HCT116 (cell line): ENCODE measurements at regions not wholly inside any gene's neighbourhood (a gene's known extent, or its start where the extent isn't known, plus 50 kb on each side); places are given as distances from the start of the nearest gene placed in this dataset.

Experiments used
- ATAC-seq: fragments of 200-7000 bp; cut with Tn5 transposase; 2 replicates; pipeline ENCODE4 v1.9.1; 2020; ENCODE audit warnings: mild to moderate bottlenecking, moderate library complexity
- BruUV-seq: library from RNA; stranded (reverse); fragments of 400-500 nt; replicated peaks from 2 replicates; lab custom pipeline; 2021; lab: Mats Ljungman, UMichigan
- CTCF ChIA-PET: fragments of 300-600 bp; sonication (Branson Sonifier 250); formaldehyde crosslinking; loops from one replicate; lab custom pipeline; 2021; ENCODE audit warnings: antibody characterized with exemption; lab: Charles Lee
- POLR2A ChIA-PET: fragments of 300-600, 350-600 bp; sonication (Branson Sonifier 250); formaldehyde crosslinking; loops from one replicate; lab custom pipeline; 2021; ENCODE audit warnings: antibody characterized with exemption; lab: Charles Lee
- RAD21 ChIA-PET, 2 experiments: fragments of 300-600 bp; sonication (Branson Sonifier 250); formaldehyde crosslinking; loops; one replicate each; lab custom pipeline; 2023; ENCODE audit warnings: low total read pairs in 2 of 2; ENCODE audit not compliant: uncharacterized antibody in 2 of 2, unreplicated experiment in 2 of 2, low non-redundant PET in 1 of 2; lab: Charles Lee
- DNase-seq: peaks from one replicate; pipeline ENCODE4 v3.0.0-alpha.2; 2010; ENCODE audit warnings: low read depth, low spot score
- H2AFZ ChIP-seq: fragments of 200-600 bp; shearing (Covaris generic), sonication (generic); 2 replicates; pipeline ENCODE4 v1.6.1; 2017; ENCODE audit warnings: low read depth, mixed run types, mixed read lengths, antibody characterized with exemption, low read length; ENCODE audit not compliant: poor library complexity, severe bottlenecking
- H3K27ac ChIP-seq: 2 replicates; pipeline ENCODE4 v1.5.1; 2012; ENCODE audit warnings: low read depth, low read length
- H3K27me3 ChIP-seq: fragments of 200-600 bp; sonication (generic); 2 replicates; pipeline ENCODE4 v1.6.1; 2016; ENCODE audit warnings: mixed run types, low read length, mixed read lengths; ENCODE audit not compliant: insufficient read depth
- H3K36me3 ChIP-seq, 2 experiments: fragments of 200-500 bp in 1 of 2; fragments of 200-600 bp in 1 of 2; sonication (Bioruptor generic) in 1 of 2; sonication (generic) in 1 of 2; 2 replicates each; pipeline versions ENCODE4 v1.5.1 to v1.6.1; 2014 to 2016; ENCODE audit warnings: low read length in 2 of 2, inconsistent platforms in 1 of 2, mixed read lengths in 1 of 2, mixed run types in 1 of 2; ENCODE audit not compliant: insufficient read depth in 2 of 2, control insufficient read depth in 1 of 2
- H3K4me1 ChIP-seq, 2 experiments: fragments of 200-600 bp in 1 of 2; sonication (generic) in 1 of 2; 2 replicates each; pipeline versions ENCODE4 v1.5.1 to v1.6.1; 2012 to 2017; ENCODE audit warnings: low read length in 2 of 2, inconsistent platforms in 1 of 2, mild to moderate bottlenecking in 1 of 2, mixed read lengths in 1 of 2, mixed run types in 1 of 2, moderate library complexity in 1 of 2; ENCODE audit not compliant: insufficient read depth in 2 of 2, control insufficient read depth in 1 of 2
- H3K4me2 ChIP-seq: fragments of 200-600 bp; sonication (generic); 2 replicates; pipeline ENCODE4 v1.6.1; 2017; ENCODE audit warnings: mixed run types, low read length, mixed read lengths
- H3K4me3 ChIP-seq, 2 experiments: fragments of 200-600 bp in 1 of 2; sonication (generic) in 1 of 2; replicated peaks in 1 of 2; 2 replicates each; pipeline ENCODE4 v1.5.1; 2011 to 2016; ENCODE audit warnings: low read length in 2 of 2, control low read depth in 1 of 2, low read depth in 1 of 2, mild to moderate bottlenecking in 1 of 2, mixed read lengths in 1 of 2, mixed run types in 1 of 2
- H3K79me2 ChIP-seq: fragments of 200-600 bp; sonication (generic); 2 replicates; pipeline ENCODE4 v1.6.1; 2017; ENCODE audit warnings: mild to moderate bottlenecking, mixed run types, low read length, moderate library complexity, mixed read lengths; ENCODE audit not compliant: insufficient read depth
- H3K9ac ChIP-seq: fragments of 200-600 bp; sonication (generic); 2 replicates; pipeline ENCODE4 v1.6.1; 2016; ENCODE audit warnings: low read length, mixed read lengths
- H3K9me2 ChIP-seq: fragments of 200-600 bp; sonication (generic), shearing (Covaris generic); 2 replicates; pipeline ENCODE4 v1.6.1; 2017; ENCODE audit warnings: mixed run types, mild to moderate bottlenecking, moderate library complexity; ENCODE audit not compliant: insufficient read depth
- H3K9me3 ChIP-seq, 2 experiments: fragments of 200-500 bp in 1 of 2; fragments of 200-600 bp in 1 of 2; sonication (Bioruptor generic) in 1 of 2; sonication (generic) in 1 of 2; 2 replicates each; pipeline ENCODE4 v1.6.1; 2014 to 2017; ENCODE audit warnings: low read length in 2 of 2, mixed read lengths in 2 of 2, inconsistent platforms in 1 of 2, low read depth in 1 of 2, mild to moderate bottlenecking in 1 of 2, mixed run types in 1 of 2, moderate library complexity in 1 of 2; ENCODE audit not compliant: control insufficient read depth in 1 of 2, insufficient read depth in 1 of 2
- H4K20me1 ChIP-seq: fragments of 200-600 bp; sonication (generic), shearing (Covaris generic); 2 replicates; pipeline ENCODE4 v1.6.1; 2017; ENCODE audit warnings: mixed run types, mild to moderate bottlenecking, moderate library complexity; ENCODE audit not compliant: insufficient read depth
- EZH2 ChIP-seq: fragments of 200-600 bp; sonication (generic); IDR thresholded peaks from 2 replicates; pipeline ENCODE4 v1.6.1; 2017; ENCODE audit warnings: antibody characterized with exemption, mixed run types
- POLR2AphosphoS5 ChIP-seq: IDR thresholded peaks from 2 replicates; pipeline ENCODE4 v1.6.1; 2011; ENCODE audit warnings: mild to moderate bottlenecking, low read depth, low read length, moderate library complexity
- RAD21 ChIP-seq: IDR thresholded peaks from 2 replicates; pipeline ENCODE4 v1.6.1; 2012; ENCODE audit warnings: low read depth, mild to moderate bottlenecking
- SRF ChIP-seq: IDR thresholded peaks from 2 replicates; pipeline ENCODE4 v1.6.1; 2012; ENCODE audit warnings: low read depth
- TCF7L2 ChIP-seq: IDR thresholded peaks from 2 replicates; pipeline ENCODE4 v1.7.0; 2011; ENCODE audit warnings: borderline replicate concordance, inconsistent platforms; ENCODE audit not compliant: insufficient read depth, insufficient read length; ENCODE audit errors: extremely low read depth
- YY1 ChIP-seq: IDR thresholded peaks from 2 replicates; pipeline ENCODE4 v1.6.1; 2011; ENCODE audit warnings: low read length, low read depth, moderate library complexity, mild to moderate bottlenecking; ENCODE audit not compliant: insufficient replicate concordance; ENCODE audit errors: extremely low read depth
- intact Hi-C: fragments of 100-400 bp; cut with micrococcal nuclease; formaldehyde crosslinking; loops from 2 replicates; pipeline ENCODE4 v1.10.0; 2022
- TF ChIP-seq, protein P1 (sequence below): IDR thresholded peaks from 2 replicates; pipeline ENCODE4 v1.6.1; 2011; ENCODE audit warnings: mild to moderate bottlenecking, low read length, moderate library complexity; ENCODE audit not compliant: insufficient replicate concordance; ENCODE audit errors: extremely low read depth
- TF ChIP-seq, protein P2 (sequence below), 3 experiments: fragments of 200-600 bp in 1 of 3; sonication (generic) in 1 of 3; IDR thresholded peaks in 2 of 3; conservative IDR thresholded peaks in 1 of 3; 2 replicates each; pipeline ENCODE4 v1.5.1; 2012 to 2017; ENCODE audit warnings: low read depth in 2 of 3, low read length in 2 of 3, antibody characterized with exemption in 1 of 3, borderline replicate concordance in 1 of 3, control low read depth in 1 of 3, mild to moderate bottlenecking in 1 of 3, mixed read lengths in 1 of 3, mixed run types in 1 of 3, moderate library complexity in 1 of 3; ENCODE audit not compliant: insufficient read depth in 1 of 3
- TF ChIP-seq, protein P3 (sequence below): IDR thresholded peaks from 2 replicates; pipeline ENCODE4 v1.6.1; 2012

DNA sequence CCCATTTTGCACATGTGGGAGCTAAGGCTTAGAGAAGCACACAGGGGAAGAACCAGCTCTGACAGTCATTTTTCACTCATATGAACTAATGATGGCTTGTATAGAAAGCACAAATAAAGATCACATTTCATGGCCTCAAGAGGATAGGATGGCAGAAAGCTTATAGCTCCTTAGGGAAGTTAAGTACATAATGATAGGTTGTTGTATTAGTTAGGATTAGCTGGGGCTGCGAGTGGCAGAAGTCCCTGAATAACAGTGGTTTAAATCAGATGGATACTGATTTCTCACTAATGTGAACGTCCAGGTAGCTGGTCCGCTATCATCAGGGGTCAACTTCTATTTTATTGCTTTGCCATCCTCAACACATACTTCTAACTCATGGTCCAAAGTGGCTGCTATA, 284.0 kb downstream of the RPS6KC1 start:
- TF ChIP-seq, protein P1, sequence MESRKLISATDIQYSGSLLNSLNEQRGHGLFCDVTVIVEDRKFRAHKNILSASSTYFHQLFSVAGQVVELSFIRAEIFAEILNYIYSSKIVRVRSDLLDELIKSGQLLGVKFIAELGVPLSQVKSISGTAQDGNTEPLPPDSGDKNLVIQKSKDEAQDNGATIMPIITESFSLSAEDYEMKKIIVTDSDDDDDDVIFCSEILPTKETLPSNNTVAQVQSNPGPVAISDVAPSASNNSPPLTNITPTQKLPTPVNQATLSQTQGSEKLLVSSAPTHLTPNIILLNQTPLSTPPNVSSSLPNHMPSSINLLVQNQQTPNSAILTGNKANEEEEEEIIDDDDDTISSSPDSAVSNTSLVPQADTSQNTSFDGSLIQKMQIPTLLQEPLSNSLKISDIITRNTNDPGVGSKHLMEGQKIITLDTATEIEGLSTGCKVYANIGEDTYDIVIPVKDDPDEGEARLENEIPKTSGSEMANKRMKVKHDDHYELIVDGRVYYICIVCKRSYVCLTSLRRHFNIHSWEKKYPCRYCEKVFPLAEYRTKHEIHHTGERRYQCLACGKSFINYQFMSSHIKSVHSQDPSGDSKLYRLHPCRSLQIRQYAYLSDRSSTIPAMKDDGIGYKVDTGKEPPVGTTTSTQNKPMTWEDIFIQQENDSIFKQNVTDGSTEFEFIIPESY = no peak
- TF ChIP-seq EZH2 = no peak
- TF ChIP-seq, protein P2, sequence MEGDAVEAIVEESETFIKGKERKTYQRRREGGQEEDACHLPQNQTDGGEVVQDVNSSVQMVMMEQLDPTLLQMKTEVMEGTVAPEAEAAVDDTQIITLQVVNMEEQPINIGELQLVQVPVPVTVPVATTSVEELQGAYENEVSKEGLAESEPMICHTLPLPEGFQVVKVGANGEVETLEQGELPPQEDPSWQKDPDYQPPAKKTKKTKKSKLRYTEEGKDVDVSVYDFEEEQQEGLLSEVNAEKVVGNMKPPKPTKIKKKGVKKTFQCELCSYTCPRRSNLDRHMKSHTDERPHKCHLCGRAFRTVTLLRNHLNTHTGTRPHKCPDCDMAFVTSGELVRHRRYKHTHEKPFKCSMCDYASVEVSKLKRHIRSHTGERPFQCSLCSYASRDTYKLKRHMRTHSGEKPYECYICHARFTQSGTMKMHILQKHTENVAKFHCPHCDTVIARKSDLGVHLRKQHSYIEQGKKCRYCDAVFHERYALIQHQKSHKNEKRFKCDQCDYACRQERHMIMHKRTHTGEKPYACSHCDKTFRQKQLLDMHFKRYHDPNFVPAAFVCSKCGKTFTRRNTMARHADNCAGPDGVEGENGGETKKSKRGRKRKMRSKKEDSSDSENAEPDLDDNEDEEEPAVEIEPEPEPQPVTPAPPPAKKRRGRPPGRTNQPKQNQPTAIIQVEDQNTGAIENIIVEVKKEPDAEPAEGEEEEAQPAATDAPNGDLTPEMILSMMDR (IDR thresholded peaks at IDR 0.05 in 2 of 3, conservative IDR thresholded peaks at IDR 0.05 in 1 of 3; ENCODE audit: borderline replicate concordance in 1 of 3, insufficient read depth in 1 of 3, low read depth in 2 of 3, low read length in 2 of 3) = no peak
- TF ChIP-seq, protein P3, sequence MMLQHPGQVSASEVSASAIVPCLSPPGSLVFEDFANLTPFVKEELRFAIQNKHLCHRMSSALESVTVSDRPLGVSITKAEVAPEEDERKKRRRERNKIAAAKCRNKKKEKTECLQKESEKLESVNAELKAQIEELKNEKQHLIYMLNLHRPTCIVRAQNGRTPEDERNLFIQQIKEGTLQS = no peak
- TF ChIP-seq RAD21 = no peak
- no peak for TF ChIP-seq YY1
- no peak for TF ChIP-seq TCF7L2
- TF ChIP-seq SRF = no peak
- no peak for TF ChIP-seq POLR2AphosphoS5
- Histone ChIP-seq H3K9ac (no peak overlapping the region), H3K79me2 (no peaks in the 10 kb centered on the region), H3K27ac (no peak overlapping the region), H4K20me1 (no peaks in the 10 kb centered on the region), H3K9me2 (no peaks in the 10 kb centered on the region), H3K36me3 (no peaks in the 10 kb centered on the region), H3K4me3 (no peak overlapping the region), H3K9me3 (no peaks in the 10 kb centered on the region), H2AFZ (no peak overlapping the region), H3K4me2 (no peak overlapping the region), H3K27me3 (no peaks in the 10 kb centered on the region), H3K4me1 (no peaks in the 10 kb centered on the region)
- ATAC-seq (no peak), DNase-seq (no peak)
- POLR2A ChIA-PET = no interaction called here
- RAD21 ChIA-PET = no interaction called here
- no TSS peak for BruUV-seq
- intact Hi-C loops = no loop called here
- CTCF ChIA-PET = no interaction called here
